HCT116 (cell line): ENCODE measurements at regions not wholly inside any gene's neighbourhood (a gene's known extent, or its start where the extent isn't known, plus 50 kb on each side); places are given as distances from the start of the nearest gene placed in this dataset.

Experiments
- CTCF ChIP-seq, 3 experiments: fragments of 200-600 bp in 1 of 3; sonication (generic) in 1 of 3; IDR thresholded peaks in 2 of 3; conservative IDR thresholded peaks in 1 of 3; 2 replicates each; pipeline ENCODE4 v1.5.1; 2012 to 2017; ENCODE audit warnings: low read depth in 2 of 3, low read length in 2 of 3, antibody characterized with exemption in 1 of 3, borderline replicate concordance in 1 of 3, control low read depth in 1 of 3, mild to moderate bottlenecking in 1 of 3, mixed read lengths in 1 of 3, mixed run types in 1 of 3, moderate library complexity in 1 of 3; ENCODE audit not compliant: insufficient read depth in 1 of 3
- MAX ChIP-seq: IDR thresholded peaks from 2 replicates; pipeline ENCODE4 v1.6.1; 2012
- POLR2A ChIP-seq: IDR thresholded peaks from 2 replicates; pipeline ENCODE4 v1.7.0; 2011; ENCODE audit warnings: borderline replicate concordance; ENCODE audit not compliant: insufficient read depth, insufficient read length; ENCODE audit errors: extremely low read depth
- SIN3A ChIP-seq: IDR thresholded peaks from 2 replicates; pipeline ENCODE4 v1.6.1; 2012; ENCODE audit warnings: low read depth
- ZNF274 ChIP-seq: fragments of 200-500 bp; sonication (Bioruptor generic); IDR thresholded peaks from 2 replicates; pipeline ENCODE4 v1.6.1; 2014; ENCODE audit warnings: mild to moderate bottlenecking, low read depth, low read length, inconsistent platforms
- TF ChIP-seq, protein P1 (sequence below): IDR thresholded peaks from 2 replicates; pipeline ENCODE4 v1.6.1; 2011; ENCODE audit warnings: mild to moderate bottlenecking, low read length, moderate library complexity; ENCODE audit not compliant: insufficient replicate concordance; ENCODE audit errors: extremely low read depth

- TF ChIP-seq ZNF274 (no peak), SIN3A (no peak), MAX (no peak), CTCF (IDR thresholded peaks at IDR 0.05 in 2 of 3, conservative IDR thresholded peaks at IDR 0.05 in 1 of 3; ENCODE audit: borderline replicate concordance in 1 of 3, insufficient read depth in 1 of 3, low read depth in 2 of 3, low read length in 2 of 3) (no peak), POLR2A (no peak)
- TF ChIP-seq, protein P1, sequence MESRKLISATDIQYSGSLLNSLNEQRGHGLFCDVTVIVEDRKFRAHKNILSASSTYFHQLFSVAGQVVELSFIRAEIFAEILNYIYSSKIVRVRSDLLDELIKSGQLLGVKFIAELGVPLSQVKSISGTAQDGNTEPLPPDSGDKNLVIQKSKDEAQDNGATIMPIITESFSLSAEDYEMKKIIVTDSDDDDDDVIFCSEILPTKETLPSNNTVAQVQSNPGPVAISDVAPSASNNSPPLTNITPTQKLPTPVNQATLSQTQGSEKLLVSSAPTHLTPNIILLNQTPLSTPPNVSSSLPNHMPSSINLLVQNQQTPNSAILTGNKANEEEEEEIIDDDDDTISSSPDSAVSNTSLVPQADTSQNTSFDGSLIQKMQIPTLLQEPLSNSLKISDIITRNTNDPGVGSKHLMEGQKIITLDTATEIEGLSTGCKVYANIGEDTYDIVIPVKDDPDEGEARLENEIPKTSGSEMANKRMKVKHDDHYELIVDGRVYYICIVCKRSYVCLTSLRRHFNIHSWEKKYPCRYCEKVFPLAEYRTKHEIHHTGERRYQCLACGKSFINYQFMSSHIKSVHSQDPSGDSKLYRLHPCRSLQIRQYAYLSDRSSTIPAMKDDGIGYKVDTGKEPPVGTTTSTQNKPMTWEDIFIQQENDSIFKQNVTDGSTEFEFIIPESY: no peak
Observed at GRCh38 chr7:51633006-51633405, 316.4 kb upstream of the COBL start.
